Hepatocyte (in vitro differentiated cells): ENCODE measurements at regions not wholly inside any gene's neighbourhood (a gene's known extent, or its start where the extent isn't known, plus 50 kb on each side); places are given as distances from the start of the nearest gene placed in this dataset.

ENCODE experiments used
- EZH2 ChIP-seq: fragments of 200-600 bp; sonication (generic); IDR thresholded peaks from 2 replicates; pipeline ENCODE4 v1.6.1; 2016; ENCODE audit warnings: antibody characterized with exemption, mild to moderate bottlenecking, borderline replicate concordance
- EZH2phosphoT487 ChIP-seq: fragments of 200-600 bp; sonication (generic); IDR thresholded peaks from one replicate; pipeline ENCODE4 v1.6.1; 2018; ENCODE audit warnings: antibody characterized with exemption, mild to moderate bottlenecking, low read depth, moderate library complexity; ENCODE audit not compliant: unreplicated experiment, severe bottlenecking
- TF ChIP-seq, protein P1 (sequence below): fragments of 200-600 bp; sonication (generic); IDR thresholded peaks from 2 replicates; pipeline ENCODE4 v1.5.1; 2016; ENCODE audit warnings: antibody characterized with exemption, mild to moderate bottlenecking; ENCODE audit not compliant: poor library complexity

DNA sequence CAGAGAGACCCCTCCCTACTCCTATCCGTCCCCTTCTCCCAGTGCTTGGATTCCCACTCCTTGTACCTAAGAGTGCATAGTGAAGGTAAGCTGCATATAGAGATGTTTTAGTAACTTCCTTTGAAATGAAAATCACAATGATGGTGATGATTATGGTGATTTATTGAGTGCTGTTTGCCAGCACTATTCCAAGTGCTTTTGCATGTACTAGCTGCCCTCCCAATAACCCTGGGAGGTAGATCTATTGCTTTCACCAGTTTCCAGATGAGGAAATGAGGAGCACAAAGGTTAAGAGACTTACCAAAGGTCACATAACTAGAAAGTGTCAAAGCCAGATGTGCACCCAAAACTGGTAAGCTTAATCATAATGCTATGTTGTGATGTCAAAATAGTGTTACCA lies 80.4 kb upstream of the NEUROD6 start:
- TF ChIP-seq EZH2 (no peak), EZH2phosphoT487 (no peak)
- TF ChIP-seq, protein P1, sequence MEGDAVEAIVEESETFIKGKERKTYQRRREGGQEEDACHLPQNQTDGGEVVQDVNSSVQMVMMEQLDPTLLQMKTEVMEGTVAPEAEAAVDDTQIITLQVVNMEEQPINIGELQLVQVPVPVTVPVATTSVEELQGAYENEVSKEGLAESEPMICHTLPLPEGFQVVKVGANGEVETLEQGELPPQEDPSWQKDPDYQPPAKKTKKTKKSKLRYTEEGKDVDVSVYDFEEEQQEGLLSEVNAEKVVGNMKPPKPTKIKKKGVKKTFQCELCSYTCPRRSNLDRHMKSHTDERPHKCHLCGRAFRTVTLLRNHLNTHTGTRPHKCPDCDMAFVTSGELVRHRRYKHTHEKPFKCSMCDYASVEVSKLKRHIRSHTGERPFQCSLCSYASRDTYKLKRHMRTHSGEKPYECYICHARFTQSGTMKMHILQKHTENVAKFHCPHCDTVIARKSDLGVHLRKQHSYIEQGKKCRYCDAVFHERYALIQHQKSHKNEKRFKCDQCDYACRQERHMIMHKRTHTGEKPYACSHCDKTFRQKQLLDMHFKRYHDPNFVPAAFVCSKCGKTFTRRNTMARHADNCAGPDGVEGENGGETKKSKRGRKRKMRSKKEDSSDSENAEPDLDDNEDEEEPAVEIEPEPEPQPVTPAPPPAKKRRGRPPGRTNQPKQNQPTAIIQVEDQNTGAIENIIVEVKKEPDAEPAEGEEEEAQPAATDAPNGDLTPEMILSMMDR, result no peak
